ENCODE measurements at regions not wholly inside any gene's neighbourhood (a gene's known extent, or its start where the extent isn't known, plus 50 kb on each side); places are given as distances from the start of the nearest gene placed in this dataset.

GRCh38 chr7:16298221-16298620, 123.1 kb downstream of the CRPPA start:
- no peak for TF ChIP-seq CTCF (IDR thresholded peaks at IDR 0.05)
- TF ChIP-seq POLR2A (IDR thresholded peaks at IDR 0.05): no peak
